Keratinocyte (primary cell): ENCODE measurements at regions not wholly inside any gene's neighbourhood (a gene's known extent, or its start where the extent isn't known, plus 50 kb on each side); places are given as distances from the start of the nearest gene placed in this dataset.

Source experiments
- DNase-seq: peaks from one replicate; pipeline ENCODE4 v3.0.0-alpha.2; 2011; ENCODE audit warnings: low read depth, missing footprints, low spot score
- FAIRE-seq: peaks from 2 replicates; lab custom pipeline; 2011; peaks lifted over from hg19 to GRCh38; lab: Jason Lieb, UNC
- H2AFZ ChIP-seq: 2 replicates; pipeline ENCODE4 v1.6.0; 2012; ENCODE audit warnings: low read length, control low read depth, inconsistent platforms; ENCODE audit not compliant: control insufficient read depth
- H3K27ac ChIP-seq: 2 replicates; pipeline ENCODE4 v1.5.1; 2011; ENCODE audit warnings: low read length; ENCODE audit not compliant: control insufficient read depth, insufficient read depth
- H3K27me3 ChIP-seq: 3 replicates; pipeline ENCODE4 v1.6.0; 2011; ENCODE audit warnings: low read length; ENCODE audit not compliant: control insufficient read depth, insufficient read depth; ENCODE audit errors: extremely low read depth
- H3K36me3 ChIP-seq, 2 experiments: 2 replicates in 1 of 2; 3 replicates in 1 of 2; pipeline ENCODE4 v1.5.1; 2011; ENCODE audit warnings: low read length in 2 of 2, mild to moderate bottlenecking in 1 of 2; ENCODE audit not compliant: control insufficient read depth in 2 of 2, insufficient read depth in 2 of 2; ENCODE audit errors: extremely low read depth in 1 of 2
- H3K4me1 ChIP-seq: 3 replicates; pipeline ENCODE4 v1.5.1; 2011; ENCODE audit warnings: low read length; ENCODE audit not compliant: control insufficient read depth, insufficient read depth; ENCODE audit errors: extremely low read depth
- H3K4me2 ChIP-seq: 3 replicates; pipeline ENCODE4 v1.6.0; 2011; ENCODE audit warnings: low read depth, low read length; ENCODE audit not compliant: control insufficient read depth, insufficient read depth; ENCODE audit errors: extremely low read depth
- H3K4me3 ChIP-seq, 3 experiments: fragments of 200-600 bp in 1 of 3; sonication (generic) in 1 of 3; 2 replicates in 2 of 3; 3 replicates in 1 of 3; pipeline ENCODE4 v1.5.1; 2011 to 2016; ENCODE audit warnings: low read length in 3 of 3, mild to moderate bottlenecking in 3 of 3, control low read depth in 2 of 3, inconsistent platforms in 1 of 3, low read depth in 1 of 3, mixed read lengths in 1 of 3, mixed run types in 1 of 3, moderate library complexity in 1 of 3; ENCODE audit not compliant: control insufficient read depth in 2 of 3, insufficient read depth in 2 of 3; ENCODE audit errors: extremely low read depth in 1 of 3
- H3K79me2 ChIP-seq: 2 replicates; pipeline ENCODE4 v1.6.0; 2012; ENCODE audit warnings: low read length; ENCODE audit not compliant: control insufficient read depth, insufficient read depth
- H3K9ac ChIP-seq: 3 replicates; pipeline ENCODE4 v1.6.0; 2011; ENCODE audit warnings: low read length; ENCODE audit not compliant: control insufficient read depth, insufficient read depth; ENCODE audit errors: extremely low read depth
- H3K9me1 ChIP-seq: 3 replicates; pipeline ENCODE4 v1.6.0; 2011; ENCODE audit warnings: low read length; ENCODE audit not compliant: control insufficient read depth, insufficient read depth; ENCODE audit errors: extremely low read depth
- H3K9me3 ChIP-seq: 2 replicates; pipeline ENCODE4 v1.5.1; 2012; ENCODE audit warnings: low read depth, low read length; ENCODE audit not compliant: control insufficient read depth
- H4K20me1 ChIP-seq: 3 replicates; pipeline ENCODE4 v1.6.0; 2011; ENCODE audit warnings: low read length; ENCODE audit not compliant: control insufficient read depth, insufficient read depth; ENCODE audit errors: extremely low read depth
- CTCF ChIP-seq, 3 experiments: IDR thresholded peaks in 1 of 3; conservative IDR thresholded peaks in 1 of 3; optimal IDR thresholded peaks in 1 of 3; 2 replicates in 2 of 3; 3 replicates in 1 of 3; pipeline versions ENCODE3 to v1.5.1; 2011; ENCODE audit warnings: low read length in 3 of 3, mild to moderate bottlenecking in 3 of 3, moderate library complexity in 2 of 3, control low read depth in 1 of 3, inconsistent platforms in 1 of 3; ENCODE audit not compliant: insufficient read depth in 2 of 3; ENCODE audit errors: extremely low read depth in 1 of 3
- EZH2 ChIP-seq: IDR thresholded peaks from one replicate; pipeline ENCODE4 v1.6.1; 2012; ENCODE audit warnings: inconsistent platforms, mild to moderate bottlenecking, low read length, moderate library complexity
- dilution Hi-C: fragments of 300-500 bp; cut with MboI; formaldehyde crosslinking; loops from one replicate; pipeline ENCODE4 v1.7.0; 2020; ENCODE audit warnings: low sequenced_read_pairs; ENCODE audit not compliant: extremely low pct_ligation_motif_present

GRCh38 chr1:22206551-22207125 lies 63.7 kb upstream of the WNT4 start:
- no peaks in the 10 kb centered on the region for H3K9me3 ChIP-seq
- no peak overlapping the region for H3K4me3 ChIP-seq
- H3K36me3 ChIP-seq = no peaks in the 10 kb centered on the region
- H3K4me2 ChIP-seq = no peak overlapping the region
- H3K4me1 ChIP-seq = no peaks in the 10 kb centered on the region
- H3K27me3 ChIP-seq = peaks cover 67% of the 10 kb centered on the region
- no peak for DNase-seq
- dilution Hi-C loops = no loop called here
- no peak overlapping the region for H2AFZ ChIP-seq
- H3K79me2 ChIP-seq = no peaks in the 10 kb centered on the region
- TF ChIP-seq CTCF (optimal IDR thresholded peaks at IDR 0.05 in 1 of 3, IDR thresholded peaks at IDR 0.05 in 1 of 3, conservative IDR thresholded peaks at IDR 0.05 in 1 of 3; ENCODE audit: extremely low read depth in 1 of 3, insufficient read depth in 2 of 3, low read length in 3 of 3) (no peak), EZH2 (no peak)
- no peak for FAIRE-seq
- H3K27ac ChIP-seq = no peak overlapping the region
- no peak overlapping the region for H3K9ac ChIP-seq
- no peaks in the 10 kb centered on the region for H3K9me1 ChIP-seq
- no peaks in the 10 kb centered on the region for H4K20me1 ChIP-seq

GRCh38 chr1:22207511-22208267 lies 64.8 kb upstream of the WNT4 start:
- dilution Hi-C loops = no loop called here
- H3K4me2 ChIP-seq = no peak overlapping the region
- DNase-seq (no peak), FAIRE-seq (no peak)
- no peak overlapping the region for H3K4me3 ChIP-seq
- no peaks in the 10 kb centered on the region for H3K9me3 ChIP-seq
- no peak overlapping the region for H3K9ac ChIP-seq
- no peaks in the 10 kb centered on the region for H3K36me3 ChIP-seq
- H3K79me2 ChIP-seq = no peaks in the 10 kb centered on the region
- peaks cover 69% of the 10 kb centered on the region for H3K27me3 ChIP-seq
- H3K4me1 ChIP-seq = no peaks in the 10 kb centered on the region
- no peak overlapping the region for H2AFZ ChIP-seq
- no peaks in the 10 kb centered on the region for H3K9me1 ChIP-seq
- TF ChIP-seq EZH2 (no peak), CTCF (optimal IDR thresholded peaks at IDR 0.05 in 1 of 3, IDR thresholded peaks at IDR 0.05 in 1 of 3, conservative IDR thresholded peaks at IDR 0.05 in 1 of 3; ENCODE audit: extremely low read depth in 1 of 3, insufficient read depth in 2 of 3, low read length in 3 of 3) (no peak)
- no peak overlapping the region for H3K27ac ChIP-seq
- no peaks in the 10 kb centered on the region for H4K20me1 ChIP-seq
